A673 (cell line): ENCODE measurements at regions not wholly inside any gene's neighbourhood (a gene's known extent, or its start where the extent isn't known, plus 50 kb on each side); places are given as distances from the start of the nearest gene placed in this dataset.

Source experiments
- BruUV-seq: library from RNA; stranded (reverse); fragments of 400-500 nt; replicated peaks from 2 replicates; lab custom pipeline; 2021; lab: Mats Ljungman, UMichigan
- CTCF ChIA-PET: fragments of 300-600 bp; sonication (Branson Sonifier 250); formaldehyde crosslinking; loops from one replicate; lab custom pipeline; 2022; ENCODE audit warnings: antibody characterized with exemption; lab: Charles Lee
- POLR2A ChIA-PET: fragments of 300-600 bp; sonication (Branson Sonifier 250); formaldehyde crosslinking; loops from one replicate; lab custom pipeline; 2022; ENCODE audit warnings: antibody characterized with exemption; ENCODE audit not compliant: low non-redundant PET; lab: Charles Lee
- DNase-seq: peaks from one replicate; pipeline ENCODE4 v3.0.0-alpha.2; 2015; ENCODE audit warnings: low spot score
- H3K27ac ChIP-seq: fragments of 200-600 bp; sonication (generic); 2 replicates; pipeline ENCODE4 v1.5.1; 2016; ENCODE audit warnings: mixed run types, low read depth, mild to moderate bottlenecking, mixed read lengths, antibody characterized with exemption, low read length; ENCODE audit not compliant: poor library complexity, severe bottlenecking
- H3K27me3 ChIP-seq: fragments of 200-600 bp; sonication (generic); replicated peaks from 2 replicates; pipeline ENCODE4 v1.6.1; 2017; ENCODE audit warnings: mixed run types, low read depth, mild to moderate bottlenecking, mixed read lengths, antibody characterized with exemption, low read length; ENCODE audit not compliant: insufficient read depth, poor library complexity
- H3K36me3 ChIP-seq: fragments of 200-600 bp; sonication (generic); 2 replicates; pipeline ENCODE4 v1.6.1; 2016; ENCODE audit warnings: mixed run types, mild to moderate bottlenecking, mixed read lengths, antibody characterized with exemption, low read length; ENCODE audit not compliant: insufficient read depth, poor library complexity, severe bottlenecking
- H3K4me1 ChIP-seq: fragments of 200-600 bp; sonication (generic); 2 replicates; pipeline ENCODE4 v1.6.1; 2017; ENCODE audit warnings: mixed run types, mild to moderate bottlenecking, mixed read lengths, antibody characterized with exemption, low read length; ENCODE audit not compliant: insufficient read depth, poor library complexity, severe bottlenecking
- H3K4me3 ChIP-seq: fragments of 200-600 bp; sonication (generic); 2 replicates; pipeline ENCODE4 v1.5.1; 2016; ENCODE audit warnings: low read depth, mixed run types, mild to moderate bottlenecking, mixed read lengths, low read length; ENCODE audit not compliant: poor library complexity, severe bottlenecking
- H3K9me3 ChIP-seq: fragments of 200-600 bp; sonication (generic); 2 replicates; pipeline ENCODE4 v1.6.1; 2016; ENCODE audit warnings: mixed run types, low read depth, mild to moderate bottlenecking, mixed read lengths, antibody characterized with exemption, low read length; ENCODE audit not compliant: poor library complexity, severe bottlenecking
- EZH2 ChIP-seq: fragments of 200-600 bp; sonication (generic); IDR thresholded peaks from 2 replicates; pipeline ENCODE4 v1.6.1; 2017; ENCODE audit warnings: borderline replicate concordance, low read depth, mild to moderate bottlenecking, mixed read lengths, antibody characterized with exemption, low read length; ENCODE audit not compliant: poor library complexity, severe bottlenecking
- intact Hi-C: fragments of 100-400 bp; cut with micrococcal nuclease; formaldehyde crosslinking; loops from one replicate; pipeline ENCODE4 v1.10.0; 2022; ENCODE audit not compliant: unreplicated experiment
- TF ChIP-seq, protein P1 (sequence below): fragments of 300-800, 200-600 bp; sonication (generic); conservative IDR thresholded peaks from 2 replicates; pipeline ENCODE4 v1.5.1; 2017; ENCODE audit warnings: low read depth, mild to moderate bottlenecking, antibody characterized with exemption, low read length, moderate library complexity, mixed read lengths

DNA sequence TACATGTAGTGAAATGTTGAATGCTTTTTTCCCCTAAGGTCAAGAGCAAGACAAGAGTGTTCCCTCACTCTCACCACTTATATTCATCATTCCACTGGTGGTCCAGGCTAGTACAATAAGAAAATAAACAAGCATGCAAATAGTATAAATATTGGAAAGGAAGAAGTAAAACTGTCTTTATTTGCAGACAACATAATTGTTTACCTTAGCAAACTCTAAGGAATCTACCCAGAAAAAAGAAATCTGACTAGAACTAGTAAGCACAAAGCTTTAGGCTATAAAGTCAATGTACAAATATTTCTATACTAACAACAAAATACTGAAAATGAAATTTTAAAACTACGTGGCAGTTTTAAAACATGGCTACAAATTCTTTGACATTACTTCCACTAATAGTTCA, 101.7 kb downstream of the CYB561 start:
- ChIA-PET POLR2A (no interaction called here), CTCF (no interaction called here)
- H3K36me3 ChIP-seq = no peaks in the 10 kb centered on the region
- H3K27me3 ChIP-seq = no peaks in the 10 kb centered on the region
- no peak overlapping the region for H3K4me3 ChIP-seq
- H3K9me3 ChIP-seq = no peaks in the 10 kb centered on the region
- H3K27ac ChIP-seq = no peak overlapping the region
- H3K4me1 ChIP-seq = no peaks in the 10 kb centered on the region
- no peak for DNase-seq
- no TSS peak for BruUV-seq
- TF ChIP-seq, protein P1, sequence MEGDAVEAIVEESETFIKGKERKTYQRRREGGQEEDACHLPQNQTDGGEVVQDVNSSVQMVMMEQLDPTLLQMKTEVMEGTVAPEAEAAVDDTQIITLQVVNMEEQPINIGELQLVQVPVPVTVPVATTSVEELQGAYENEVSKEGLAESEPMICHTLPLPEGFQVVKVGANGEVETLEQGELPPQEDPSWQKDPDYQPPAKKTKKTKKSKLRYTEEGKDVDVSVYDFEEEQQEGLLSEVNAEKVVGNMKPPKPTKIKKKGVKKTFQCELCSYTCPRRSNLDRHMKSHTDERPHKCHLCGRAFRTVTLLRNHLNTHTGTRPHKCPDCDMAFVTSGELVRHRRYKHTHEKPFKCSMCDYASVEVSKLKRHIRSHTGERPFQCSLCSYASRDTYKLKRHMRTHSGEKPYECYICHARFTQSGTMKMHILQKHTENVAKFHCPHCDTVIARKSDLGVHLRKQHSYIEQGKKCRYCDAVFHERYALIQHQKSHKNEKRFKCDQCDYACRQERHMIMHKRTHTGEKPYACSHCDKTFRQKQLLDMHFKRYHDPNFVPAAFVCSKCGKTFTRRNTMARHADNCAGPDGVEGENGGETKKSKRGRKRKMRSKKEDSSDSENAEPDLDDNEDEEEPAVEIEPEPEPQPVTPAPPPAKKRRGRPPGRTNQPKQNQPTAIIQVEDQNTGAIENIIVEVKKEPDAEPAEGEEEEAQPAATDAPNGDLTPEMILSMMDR = no peak
- TF ChIP-seq EZH2 = no peak
- intact Hi-C loops = no loop called here

DNA sequence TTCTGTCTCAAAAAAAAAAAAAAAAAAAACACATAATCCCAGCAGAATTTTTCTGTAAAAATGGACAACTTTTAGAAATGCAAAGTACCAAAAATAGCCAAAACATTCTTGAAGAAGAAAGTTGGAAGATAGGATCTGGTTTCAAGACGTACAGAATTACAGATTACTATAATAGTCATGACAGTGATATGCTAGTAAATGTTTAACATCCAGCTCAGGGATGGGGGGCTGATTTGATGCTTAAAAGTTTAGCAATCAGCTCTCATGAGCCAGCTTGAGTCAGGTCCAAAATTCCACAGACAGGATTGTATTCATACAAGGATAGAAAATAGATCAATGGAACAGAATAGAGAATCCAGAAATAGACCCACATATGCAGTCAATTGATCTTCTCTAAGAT, 100.5 kb downstream of the CYB561 start:
- intact Hi-C loops = no loop called here
- no peak overlapping the region for H3K27ac ChIP-seq

GRCh38 chr17:63347475-63347874, 98.6 kb downstream of the CYB561 start:
- intact Hi-C loops = no loop called here
- ChIA-PET CTCF (no interaction called here), POLR2A (no interaction called here)
- H3K9me3 ChIP-seq = no peaks in the 10 kb centered on the region
- no peak overlapping the region for H3K4me3 ChIP-seq
- H3K4me1 ChIP-seq = no peaks in the 10 kb centered on the region
- BruUV-seq = no TSS peak
- no peaks in the 10 kb centered on the region for H3K27me3 ChIP-seq
- TF ChIP-seq, protein P1 = no peak
- TF ChIP-seq EZH2 = no peak
- H3K36me3 ChIP-seq = no peaks in the 10 kb centered on the region
- no peak for DNase-seq
- no peak overlapping the region for H3K27ac ChIP-seq

More for the DNA sequence above, 100.5 kb downstream of the CYB561 start:
- no peaks in the 10 kb centered on the region for H3K36me3 ChIP-seq
- BruUV-seq = no TSS peak
- H3K27me3 ChIP-seq = no peaks in the 10 kb centered on the region
- H3K4me1 ChIP-seq = no peaks in the 10 kb centered on the region
- ChIA-PET CTCF (interaction anchor here (0.7 kb wide), 1 partner anchor 493 kb away, joined by 3 read pairs; no protein-coding TSS in a partner anchor), POLR2A (no interaction called here)
- no peaks in the 10 kb centered on the region for H3K9me3 ChIP-seq
- TF ChIP-seq, protein P1 = no peak
- TF ChIP-seq EZH2 = no peak
- H3K4me3 ChIP-seq = no peak overlapping the region
- no peak for DNase-seq
